HCT116 (cell line): ENCODE measurements at regions not wholly inside any gene's neighbourhood (a gene's known extent, or its start where the extent isn't known, plus 50 kb on each side); places are given as distances from the start of the nearest gene placed in this dataset.

ENCODE experiments used
- ATAC-seq: fragments of 200-7000 bp; cut with Tn5 transposase; 2 replicates; pipeline ENCODE4 v1.9.1; 2020; ENCODE audit warnings: mild to moderate bottlenecking, moderate library complexity
- BruUV-seq: library from RNA; stranded (reverse); fragments of 400-500 nt; replicated peaks from 2 replicates; lab custom pipeline; 2021; lab: Mats Ljungman, UMichigan
- CTCF ChIA-PET: fragments of 300-600 bp; sonication (Branson Sonifier 250); formaldehyde crosslinking; loops from one replicate; lab custom pipeline; 2021; ENCODE audit warnings: antibody characterized with exemption; lab: Charles Lee
- POLR2A ChIA-PET: fragments of 300-600, 350-600 bp; sonication (Branson Sonifier 250); formaldehyde crosslinking; loops from one replicate; lab custom pipeline; 2021; ENCODE audit warnings: antibody characterized with exemption; lab: Charles Lee
- RAD21 ChIA-PET, 2 experiments: fragments of 300-600 bp; sonication (Branson Sonifier 250); formaldehyde crosslinking; loops; one replicate each; lab custom pipeline; 2023; ENCODE audit warnings: low total read pairs in 2 of 2; ENCODE audit not compliant: uncharacterized antibody in 2 of 2, unreplicated experiment in 2 of 2, low non-redundant PET in 1 of 2; lab: Charles Lee
- DNase-seq: peaks from one replicate; pipeline ENCODE4 v3.0.0-alpha.2; 2010; ENCODE audit warnings: low read depth, low spot score
- H2AFZ ChIP-seq: fragments of 200-600 bp; shearing (Covaris generic), sonication (generic); 2 replicates; pipeline ENCODE4 v1.6.1; 2017; ENCODE audit warnings: low read depth, mixed run types, mixed read lengths, antibody characterized with exemption, low read length; ENCODE audit not compliant: poor library complexity, severe bottlenecking
- H3K27ac ChIP-seq: 2 replicates; pipeline ENCODE4 v1.5.1; 2012; ENCODE audit warnings: low read depth, low read length
- H3K27me3 ChIP-seq: fragments of 200-600 bp; sonication (generic); 2 replicates; pipeline ENCODE4 v1.6.1; 2016; ENCODE audit warnings: mixed run types, low read length, mixed read lengths; ENCODE audit not compliant: insufficient read depth
- H3K36me3 ChIP-seq, 2 experiments: fragments of 200-500 bp in 1 of 2; fragments of 200-600 bp in 1 of 2; sonication (Bioruptor generic) in 1 of 2; sonication (generic) in 1 of 2; 2 replicates each; pipeline versions ENCODE4 v1.5.1 to v1.6.1; 2014 to 2016; ENCODE audit warnings: low read length in 2 of 2, inconsistent platforms in 1 of 2, mixed read lengths in 1 of 2, mixed run types in 1 of 2; ENCODE audit not compliant: insufficient read depth in 2 of 2, control insufficient read depth in 1 of 2
- H3K4me1 ChIP-seq, 2 experiments: fragments of 200-600 bp in 1 of 2; sonication (generic) in 1 of 2; 2 replicates each; pipeline versions ENCODE4 v1.5.1 to v1.6.1; 2012 to 2017; ENCODE audit warnings: low read length in 2 of 2, inconsistent platforms in 1 of 2, mild to moderate bottlenecking in 1 of 2, mixed read lengths in 1 of 2, mixed run types in 1 of 2, moderate library complexity in 1 of 2; ENCODE audit not compliant: insufficient read depth in 2 of 2, control insufficient read depth in 1 of 2
- H3K4me2 ChIP-seq: fragments of 200-600 bp; sonication (generic); 2 replicates; pipeline ENCODE4 v1.6.1; 2017; ENCODE audit warnings: mixed run types, low read length, mixed read lengths
- H3K4me3 ChIP-seq, 2 experiments: fragments of 200-600 bp in 1 of 2; sonication (generic) in 1 of 2; replicated peaks in 1 of 2; 2 replicates each; pipeline ENCODE4 v1.5.1; 2011 to 2016; ENCODE audit warnings: low read length in 2 of 2, control low read depth in 1 of 2, low read depth in 1 of 2, mild to moderate bottlenecking in 1 of 2, mixed read lengths in 1 of 2, mixed run types in 1 of 2
- H3K79me2 ChIP-seq: fragments of 200-600 bp; sonication (generic); 2 replicates; pipeline ENCODE4 v1.6.1; 2017; ENCODE audit warnings: mild to moderate bottlenecking, mixed run types, low read length, moderate library complexity, mixed read lengths; ENCODE audit not compliant: insufficient read depth
- H3K9ac ChIP-seq: fragments of 200-600 bp; sonication (generic); 2 replicates; pipeline ENCODE4 v1.6.1; 2016; ENCODE audit warnings: low read length, mixed read lengths
- H3K9me2 ChIP-seq: fragments of 200-600 bp; sonication (generic), shearing (Covaris generic); 2 replicates; pipeline ENCODE4 v1.6.1; 2017; ENCODE audit warnings: mixed run types, mild to moderate bottlenecking, moderate library complexity; ENCODE audit not compliant: insufficient read depth
- H3K9me3 ChIP-seq, 2 experiments: fragments of 200-500 bp in 1 of 2; fragments of 200-600 bp in 1 of 2; sonication (Bioruptor generic) in 1 of 2; sonication (generic) in 1 of 2; 2 replicates each; pipeline ENCODE4 v1.6.1; 2014 to 2017; ENCODE audit warnings: low read length in 2 of 2, mixed read lengths in 2 of 2, inconsistent platforms in 1 of 2, low read depth in 1 of 2, mild to moderate bottlenecking in 1 of 2, mixed run types in 1 of 2, moderate library complexity in 1 of 2; ENCODE audit not compliant: control insufficient read depth in 1 of 2, insufficient read depth in 1 of 2
- H4K20me1 ChIP-seq: fragments of 200-600 bp; sonication (generic), shearing (Covaris generic); 2 replicates; pipeline ENCODE4 v1.6.1; 2017; ENCODE audit warnings: mixed run types, mild to moderate bottlenecking, moderate library complexity; ENCODE audit not compliant: insufficient read depth
- CEBPB ChIP-seq: IDR thresholded peaks from 2 replicates; pipeline ENCODE4 v1.6.1; 2012; ENCODE audit warnings: low read depth
- EZH2 ChIP-seq: fragments of 200-600 bp; sonication (generic); IDR thresholded peaks from 2 replicates; pipeline ENCODE4 v1.6.1; 2017; ENCODE audit warnings: antibody characterized with exemption, mixed run types
- EZH2phosphoT487 ChIP-seq: fragments of 200-600 bp; IDR thresholded peaks from 2 replicates; pipeline ENCODE4 v1.6.1; 2018; ENCODE audit warnings: antibody characterized with exemption, borderline replicate concordance
- FOSL1 ChIP-seq: IDR thresholded peaks from 2 replicates; pipeline ENCODE4 v1.6.1; 2012; ENCODE audit warnings: low read depth
- POLR2AphosphoS5 ChIP-seq: IDR thresholded peaks from 2 replicates; pipeline ENCODE4 v1.6.1; 2011; ENCODE audit warnings: mild to moderate bottlenecking, low read depth, low read length, moderate library complexity
- RAD21 ChIP-seq: IDR thresholded peaks from 2 replicates; pipeline ENCODE4 v1.6.1; 2012; ENCODE audit warnings: low read depth, mild to moderate bottlenecking
- SIN3A ChIP-seq: IDR thresholded peaks from 2 replicates; pipeline ENCODE4 v1.6.1; 2012; ENCODE audit warnings: low read depth
- TCF7L2 ChIP-seq: IDR thresholded peaks from 2 replicates; pipeline ENCODE4 v1.7.0; 2011; ENCODE audit warnings: borderline replicate concordance, inconsistent platforms; ENCODE audit not compliant: insufficient read depth, insufficient read length; ENCODE audit errors: extremely low read depth
- YY1 ChIP-seq: IDR thresholded peaks from 2 replicates; pipeline ENCODE4 v1.6.1; 2011; ENCODE audit warnings: low read length, low read depth, moderate library complexity, mild to moderate bottlenecking; ENCODE audit not compliant: insufficient replicate concordance; ENCODE audit errors: extremely low read depth
- ZNF274 ChIP-seq: fragments of 200-500 bp; sonication (Bioruptor generic); IDR thresholded peaks from 2 replicates; pipeline ENCODE4 v1.6.1; 2014; ENCODE audit warnings: mild to moderate bottlenecking, low read depth, low read length, inconsistent platforms
- intact Hi-C: fragments of 100-400 bp; cut with micrococcal nuclease; formaldehyde crosslinking; loops from 2 replicates; pipeline ENCODE4 v1.10.0; 2022
- TF ChIP-seq, protein P1 (sequence below): IDR thresholded peaks from 2 replicates; pipeline ENCODE4 v1.6.1; 2012
- TF ChIP-seq, protein P2 (sequence below): IDR thresholded peaks from 2 replicates; pipeline ENCODE4 v1.6.1; 2011; ENCODE audit warnings: mild to moderate bottlenecking, low read length, moderate library complexity; ENCODE audit not compliant: insufficient replicate concordance; ENCODE audit errors: extremely low read depth
- TF ChIP-seq, protein P3 (sequence below): IDR thresholded peaks from 2 replicates; pipeline ENCODE4 v1.6.1; 2012; ENCODE audit warnings: low read depth
- TF ChIP-seq, protein P4 (sequence below): IDR thresholded peaks from 2 replicates; pipeline ENCODE4 v1.6.1; 2012

DNA sequence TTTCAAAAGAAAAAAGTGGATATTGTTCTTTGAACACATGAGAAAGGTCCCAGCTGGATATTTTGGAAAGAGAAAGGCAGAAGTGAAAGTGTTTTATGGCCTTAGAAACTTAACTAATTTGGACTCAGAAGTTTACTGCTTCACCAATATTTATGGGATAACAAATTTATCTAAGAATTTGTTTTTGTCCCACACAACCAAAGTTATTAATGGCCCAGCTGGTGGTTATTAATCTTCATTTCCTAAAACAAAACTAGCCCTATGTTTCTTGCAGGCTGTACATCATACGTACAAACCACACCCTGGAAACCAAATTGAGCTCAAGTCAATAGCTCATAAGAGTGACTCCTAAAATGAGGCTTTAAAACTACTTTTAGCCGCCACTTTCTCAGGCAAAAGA lies 372.9 kb upstream of the LMCD1 start (continued):
- TF ChIP-seq EZH2phosphoT487 (no peak), POLR2AphosphoS5 (no peak), EZH2 (no peak)
- TF ChIP-seq, protein P1, sequence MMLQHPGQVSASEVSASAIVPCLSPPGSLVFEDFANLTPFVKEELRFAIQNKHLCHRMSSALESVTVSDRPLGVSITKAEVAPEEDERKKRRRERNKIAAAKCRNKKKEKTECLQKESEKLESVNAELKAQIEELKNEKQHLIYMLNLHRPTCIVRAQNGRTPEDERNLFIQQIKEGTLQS, result no peak

DNA sequence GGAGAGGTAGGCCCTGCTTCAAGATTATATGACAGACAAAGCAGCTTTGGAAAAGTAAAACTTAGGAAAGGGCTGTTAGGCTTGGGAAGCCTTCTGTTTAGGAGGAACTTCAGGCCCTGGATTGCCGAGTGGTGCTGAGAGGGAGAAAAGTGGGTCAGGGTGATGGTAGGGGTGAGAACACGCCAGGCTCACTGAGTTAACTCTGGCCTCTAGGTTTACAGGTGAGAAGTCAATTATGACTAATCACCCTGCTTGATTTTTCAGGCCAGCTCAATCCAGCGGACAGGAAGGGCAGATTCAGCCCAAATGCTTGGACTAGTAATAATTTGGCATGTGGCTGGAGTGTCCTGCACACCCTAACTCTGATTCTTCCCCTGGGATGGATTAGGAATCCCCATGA lies 365.1 kb upstream of the LMCD1 start:
- Histone ChIP-seq H2AFZ (no peak overlapping the region), H3K4me2 (no peak overlapping the region), H3K9ac (no peak overlapping the region), H4K20me1 (no peaks in the 10 kb centered on the region), H3K27ac (no peak overlapping the region), H3K27me3 (no peaks in the 10 kb centered on the region), H3K4me1 (no peaks in the 10 kb centered on the region), H3K4me3 (no peak overlapping the region), H3K9me3 (no peaks in the 10 kb centered on the region), H3K9me2 (no peaks in the 10 kb centered on the region), H3K36me3 (no peaks in the 10 kb centered on the region), H3K79me2 (no peaks in the 10 kb centered on the region)
- ATAC-seq, result no peak
- ChIA-PET POLR2A (no interaction called here), RAD21 (no interaction called here), CTCF (no interaction called here)
- no peak for DNase-seq
- TF ChIP-seq, protein P2, sequence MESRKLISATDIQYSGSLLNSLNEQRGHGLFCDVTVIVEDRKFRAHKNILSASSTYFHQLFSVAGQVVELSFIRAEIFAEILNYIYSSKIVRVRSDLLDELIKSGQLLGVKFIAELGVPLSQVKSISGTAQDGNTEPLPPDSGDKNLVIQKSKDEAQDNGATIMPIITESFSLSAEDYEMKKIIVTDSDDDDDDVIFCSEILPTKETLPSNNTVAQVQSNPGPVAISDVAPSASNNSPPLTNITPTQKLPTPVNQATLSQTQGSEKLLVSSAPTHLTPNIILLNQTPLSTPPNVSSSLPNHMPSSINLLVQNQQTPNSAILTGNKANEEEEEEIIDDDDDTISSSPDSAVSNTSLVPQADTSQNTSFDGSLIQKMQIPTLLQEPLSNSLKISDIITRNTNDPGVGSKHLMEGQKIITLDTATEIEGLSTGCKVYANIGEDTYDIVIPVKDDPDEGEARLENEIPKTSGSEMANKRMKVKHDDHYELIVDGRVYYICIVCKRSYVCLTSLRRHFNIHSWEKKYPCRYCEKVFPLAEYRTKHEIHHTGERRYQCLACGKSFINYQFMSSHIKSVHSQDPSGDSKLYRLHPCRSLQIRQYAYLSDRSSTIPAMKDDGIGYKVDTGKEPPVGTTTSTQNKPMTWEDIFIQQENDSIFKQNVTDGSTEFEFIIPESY, result no peak
- TF ChIP-seq CEBPB, result no peak
- TF ChIP-seq, protein P3, sequence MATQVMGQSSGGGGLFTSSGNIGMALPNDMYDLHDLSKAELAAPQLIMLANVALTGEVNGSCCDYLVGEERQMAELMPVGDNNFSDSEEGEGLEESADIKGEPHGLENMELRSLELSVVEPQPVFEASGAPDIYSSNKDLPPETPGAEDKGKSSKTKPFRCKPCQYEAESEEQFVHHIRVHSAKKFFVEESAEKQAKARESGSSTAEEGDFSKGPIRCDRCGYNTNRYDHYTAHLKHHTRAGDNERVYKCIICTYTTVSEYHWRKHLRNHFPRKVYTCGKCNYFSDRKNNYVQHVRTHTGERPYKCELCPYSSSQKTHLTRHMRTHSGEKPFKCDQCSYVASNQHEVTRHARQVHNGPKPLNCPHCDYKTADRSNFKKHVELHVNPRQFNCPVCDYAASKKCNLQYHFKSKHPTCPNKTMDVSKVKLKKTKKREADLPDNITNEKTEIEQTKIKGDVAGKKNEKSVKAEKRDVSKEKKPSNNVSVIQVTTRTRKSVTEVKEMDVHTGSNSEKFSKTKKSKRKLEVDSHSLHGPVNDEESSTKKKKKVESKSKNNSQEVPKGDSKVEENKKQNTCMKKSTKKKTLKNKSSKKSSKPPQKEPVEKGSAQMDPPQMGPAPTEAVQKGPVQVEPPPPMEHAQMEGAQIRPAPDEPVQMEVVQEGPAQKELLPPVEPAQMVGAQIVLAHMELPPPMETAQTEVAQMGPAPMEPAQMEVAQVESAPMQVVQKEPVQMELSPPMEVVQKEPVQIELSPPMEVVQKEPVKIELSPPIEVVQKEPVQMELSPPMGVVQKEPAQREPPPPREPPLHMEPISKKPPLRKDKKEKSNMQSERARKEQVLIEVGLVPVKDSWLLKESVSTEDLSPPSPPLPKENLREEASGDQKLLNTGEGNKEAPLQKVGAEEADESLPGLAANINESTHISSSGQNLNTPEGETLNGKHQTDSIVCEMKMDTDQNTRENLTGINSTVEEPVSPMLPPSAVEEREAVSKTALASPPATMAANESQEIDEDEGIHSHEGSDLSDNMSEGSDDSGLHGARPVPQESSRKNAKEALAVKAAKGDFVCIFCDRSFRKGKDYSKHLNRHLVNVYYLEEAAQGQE, result no peak
- no peak for TF ChIP-seq ZNF274
- TF ChIP-seq SIN3A, result no peak
- TF ChIP-seq RAD21, result no peak
- TF ChIP-seq POLR2AphosphoS5, result no peak
- TF ChIP-seq, protein P1, result no peak
- no peak for TF ChIP-seq FOSL1
- TF ChIP-seq, protein P4, sequence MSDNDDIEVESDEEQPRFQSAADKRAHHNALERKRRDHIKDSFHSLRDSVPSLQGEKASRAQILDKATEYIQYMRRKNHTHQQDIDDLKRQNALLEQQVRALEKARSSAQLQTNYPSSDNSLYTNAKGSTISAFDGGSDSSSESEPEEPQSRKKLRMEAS, result no peak
- no peak for TF ChIP-seq YY1
- no peak for TF ChIP-seq TCF7L2
- intact Hi-C loops, result no loop called here
- no TSS peak for BruUV-seq
